Loucy (cell line): ENCODE measurements at regions not wholly inside any gene's neighbourhood (a gene's known extent, or its start where the extent isn't known, plus 50 kb on each side); places are given as distances from the start of the nearest gene placed in this dataset.

Experiments used
- H2AFZ ChIP-seq: fragments of 200-600 bp; sonication (generic); 2 replicates; pipeline ENCODE4 v1.6.0; 2016; ENCODE audit warnings: antibody characterized with exemption, mild to moderate bottlenecking, low read length, moderate library complexity
- H3F3A ChIP-seq: fragments of 200-600 bp; 2 replicates; pipeline ENCODE4 v1.6.0; 2016; ENCODE audit warnings: antibody characterized with exemption, low read depth, mild to moderate bottlenecking
- H3K27me3 ChIP-seq: fragments of 200-600 bp; sonication (generic); 2 replicates; pipeline ENCODE4 v1.6.1; 2014; ENCODE audit warnings: low read length, mild to moderate bottlenecking; ENCODE audit not compliant: insufficient read depth, poor library complexity, severe bottlenecking
- H3K36me3 ChIP-seq: fragments of 200-600 bp; sonication (generic); 2 replicates; pipeline ENCODE4 v1.6.1; 2016; ENCODE audit warnings: low read length; ENCODE audit not compliant: insufficient read depth
- H3K4me1 ChIP-seq: fragments of 200-600 bp; sonication (generic); 2 replicates; pipeline ENCODE4 v1.5.1; 2014; ENCODE audit warnings: low read length, mild to moderate bottlenecking; ENCODE audit not compliant: insufficient read depth, poor library complexity, severe bottlenecking
- H3K4me2 ChIP-seq: fragments of 200-600 bp; sonication (generic); 2 replicates; pipeline ENCODE4 v1.6.0; 2014; ENCODE audit warnings: antibody characterized with exemption, low read length, low read depth, mild to moderate bottlenecking; ENCODE audit not compliant: poor library complexity, severe bottlenecking
- H3K4me3 ChIP-seq: fragments of 200-600 bp; sonication (generic); 2 replicates; pipeline ENCODE4 v1.5.1; 2014; ENCODE audit warnings: low read length, mild to moderate bottlenecking, mixed read lengths; ENCODE audit not compliant: poor library complexity, severe bottlenecking
- H3K79me2 ChIP-seq: fragments of 200-600 bp; sonication (generic); 2 replicates; pipeline ENCODE4 v1.6.1; 2014; ENCODE audit warnings: low read length; ENCODE audit not compliant: insufficient read depth
- H3K9ac ChIP-seq: fragments of 200-600 bp; sonication (generic); 2 replicates; pipeline ENCODE4 v1.6.0; 2014; ENCODE audit warnings: mild to moderate bottlenecking, low read depth, low read length, moderate library complexity; ENCODE audit not compliant: poor library complexity, severe bottlenecking
- H3K9me2 ChIP-seq: fragments of 200-600 bp; sonication (generic); replicated peaks from 2 replicates; pipeline ENCODE4 v1.6.1; 2016; ENCODE audit warnings: low read depth, low read length, mixed read lengths
- H3K9me3 ChIP-seq: fragments of 200-600 bp; sonication (generic); 2 replicates; pipeline ENCODE4 v1.6.1; 2014; ENCODE audit warnings: mild to moderate bottlenecking, antibody characterized with exemption, low read length, low read depth; ENCODE audit not compliant: insufficient read depth
- H4K20me1 ChIP-seq: fragments of 200-600 bp; sonication (generic); 2 replicates; pipeline ENCODE4 v1.6.0; 2014; ENCODE audit warnings: antibody characterized with exemption, low read length, mild to moderate bottlenecking; ENCODE audit not compliant: insufficient read depth, poor library complexity, severe bottlenecking
- CTCF ChIP-seq: fragments of 200-600 bp; sonication (generic); conservative IDR thresholded peaks from 2 replicates; pipeline ENCODE4 v1.5.1; 2014; ENCODE audit warnings: mild to moderate bottlenecking, antibody characterized with exemption, low read length
- EZH2phosphoT487 ChIP-seq: fragments of 200-600 bp; IDR thresholded peaks from 2 replicates; pipeline ENCODE4 v1.6.1; 2018; ENCODE audit warnings: antibody characterized with exemption, mild to moderate bottlenecking, moderate library complexity, borderline replicate concordance

- Histone ChIP-seq H3K9me2 (no peaks in the 10 kb centered on the region), H3K9ac (no peak overlapping the region), H3K9me3 (no peaks in the 10 kb centered on the region), H3K79me2 (no peaks in the 10 kb centered on the region), H3K4me3 (no peak overlapping the region), H3K4me1 (no peaks in the 10 kb centered on the region), H3K36me3 (no peaks in the 10 kb centered on the region), H2AFZ (no peak overlapping the region), H4K20me1 (no peaks in the 10 kb centered on the region), H3K4me2 (no peak overlapping the region), H3K27me3 (no peaks in the 10 kb centered on the region), H3F3A (no peaks in the 10 kb centered on the region)
- TF ChIP-seq EZH2phosphoT487: no peak
- TF ChIP-seq CTCF: no peak
Observed at GRCh38 chr11:90823446-90823845, 600.6 kb upstream of the CHORDC1 start.

GRCh38 chr11:90822996-90823395 lies 600.1 kb upstream of the CHORDC1 start:
- no peaks in the 10 kb centered on the region for H3K9me3 ChIP-seq
- TF ChIP-seq CTCF (no peak), EZH2phosphoT487 (no peak)
- no peaks in the 10 kb centered on the region for H3K79me2 ChIP-seq
- H4K20me1 ChIP-seq: no peaks in the 10 kb centered on the region
- H3K9me2 ChIP-seq: no peaks in the 10 kb centered on the region
- no peaks in the 10 kb centered on the region for H3K27me3 ChIP-seq
- H3K4me1 ChIP-seq: no peaks in the 10 kb centered on the region
- H3K36me3 ChIP-seq: no peaks in the 10 kb centered on the region
- H3K4me3 ChIP-seq: no peak overlapping the region
- no peak overlapping the region for H3K4me2 ChIP-seq
- H3F3A ChIP-seq: no peaks in the 10 kb centered on the region
- H3K9ac ChIP-seq: no peak overlapping the region
- no peak overlapping the region for H2AFZ ChIP-seq

- Histone ChIP-seq H3K9me3 (no peaks in the 10 kb centered on the region), H3K4me3 (no peak overlapping the region), H3K79me2 (no peaks in the 10 kb centered on the region), H3K36me3 (no peaks in the 10 kb centered on the region), H3K9me2 (no peaks in the 10 kb centered on the region), H4K20me1 (no peaks in the 10 kb centered on the region), H3K27me3 (no peaks in the 10 kb centered on the region), H2AFZ (no peak overlapping the region), H3F3A (no peaks in the 10 kb centered on the region), H3K4me2 (no peak overlapping the region), H3K9ac (no peak overlapping the region), H3K4me1 (no peaks in the 10 kb centered on the region)
- TF ChIP-seq CTCF: no peak
- no peak for TF ChIP-seq EZH2phosphoT487
Observed at GRCh38 chr11:90818196-90818745, 595.4 kb upstream of the CHORDC1 start.
